Mesendoderm (in vitro differentiated cells): ENCODE measurements at regions not wholly inside any gene's neighbourhood (a gene's known extent, or its start where the extent isn't known, plus 50 kb on each side); places are given as distances from the start of the nearest gene placed in this dataset.

Experiments used
- DNase-seq: peaks from one replicate; pipeline ENCODE4 v3.0.0; 2013
- H2AK5ac ChIP-seq: 2 replicates; pipeline ENCODE4 v1.6.1; 2013; ENCODE audit warnings: low read length, inconsistent platforms
- H2BK120ac ChIP-seq: 2 replicates; pipeline ENCODE4 v1.6.1; 2013; ENCODE audit warnings: low read depth, mild to moderate bottlenecking, low read length, moderate library complexity, mixed read lengths
- H2BK15ac ChIP-seq: replicated peaks from 2 replicates; pipeline ENCODE4 v1.6.1; 2013; ENCODE audit warnings: low read depth, mild to moderate bottlenecking, moderate library complexity
- H2BK5ac ChIP-seq: 2 replicates; pipeline ENCODE4 v1.6.1; 2013; ENCODE audit warnings: low read length, inconsistent platforms
- H3K18ac ChIP-seq: 2 replicates; pipeline ENCODE4 v1.6.1; 2013; ENCODE audit warnings: mild to moderate bottlenecking, low read length, mixed read lengths
- H3K23ac ChIP-seq: one replicate; pipeline ENCODE4 v1.6.1; 2013; ENCODE audit warnings: low read length
- H3K27ac ChIP-seq: 2 replicates; pipeline ENCODE4 v1.5.1; 2013; ENCODE audit warnings: low read depth, mild to moderate bottlenecking, inconsistent platforms, low read length, moderate library complexity
- H3K27me3 ChIP-seq: 2 replicates; pipeline ENCODE4 v1.6.1; 2013; ENCODE audit warnings: low read length, control low read depth, mild to moderate bottlenecking, inconsistent platforms; ENCODE audit not compliant: insufficient read depth, poor library complexity
- H3K36me3 ChIP-seq: 2 replicates; pipeline ENCODE4 v1.6.1; 2013; ENCODE audit warnings: low read length, inconsistent platforms; ENCODE audit not compliant: control insufficient read depth, insufficient read depth
- H3K4ac ChIP-seq: one replicate; pipeline ENCODE4 v1.6.1; 2013; ENCODE audit warnings: low read depth, mild to moderate bottlenecking, low read length, moderate library complexity
- H3K4me1 ChIP-seq: 2 replicates; pipeline ENCODE4 v1.6.1; 2013; ENCODE audit warnings: low read depth, low read length, inconsistent platforms; ENCODE audit not compliant: control insufficient read depth
- H3K4me2 ChIP-seq: 2 replicates; pipeline ENCODE4 v1.6.1; 2013; ENCODE audit warnings: low read length
- H3K4me3 ChIP-seq: 2 replicates; pipeline ENCODE4 v1.5.1; 2013; ENCODE audit warnings: mild to moderate bottlenecking, low read length
- H3K56ac ChIP-seq: one replicate; pipeline ENCODE4 v1.6.1; 2013; ENCODE audit warnings: low read length
- H3K79me1 ChIP-seq: 2 replicates; pipeline ENCODE4 v1.6.1; 2013; ENCODE audit warnings: low read length, inconsistent platforms
- H3K79me2 ChIP-seq: 2 replicates; pipeline ENCODE4 v1.6.1; 2013; ENCODE audit warnings: mild to moderate bottlenecking, low read length; ENCODE audit not compliant: control insufficient read depth, insufficient read depth
- H3K9ac ChIP-seq: 2 replicates; pipeline ENCODE4 v1.6.1; 2013; ENCODE audit warnings: low read length, inconsistent platforms
- H4K5ac ChIP-seq: one replicate; pipeline ENCODE4 v1.6.1; 2013; ENCODE audit warnings: low read length
- H4K8ac ChIP-seq: one replicate; pipeline ENCODE4 v1.6.1; 2013; ENCODE audit warnings: low read depth, mild to moderate bottlenecking, control low read depth, low read length, moderate library complexity
- WGBS: extraction: QIAGEN DNeasy Blood & Tissue Kit; methylation state at CpG from one replicate; pipeline ENCODE4 v1.1.7; 2013; ENCODE audit warnings: low lambda C conversion rate, missing lambda C conversion rate; ENCODE audit not compliant: insufficient coverage; ENCODE audit errors: extremely low coverage; 5-methylcytosine and 5-hydroxymethylcytosine counted together

DNA sequence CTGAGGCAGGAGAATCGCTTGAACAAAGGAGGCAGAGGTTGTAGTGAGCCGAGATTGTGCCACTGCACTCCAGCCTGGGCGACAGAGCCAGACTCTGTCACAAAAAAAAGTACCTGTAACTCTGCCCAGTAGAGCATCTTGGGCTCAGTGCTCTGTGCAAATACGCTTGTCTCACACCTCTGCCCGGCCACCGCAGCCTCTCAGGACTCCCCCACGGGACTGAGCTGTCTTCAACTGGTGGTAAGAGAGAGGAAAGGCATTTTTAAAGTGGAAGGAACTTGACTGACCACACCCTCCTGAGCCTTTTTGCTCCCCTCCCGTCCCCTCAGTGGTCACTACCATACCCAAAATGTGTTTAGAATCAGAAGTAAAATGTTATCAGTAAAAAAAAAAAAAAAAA lies 174.3 kb upstream of the PIK3R1 start:
- H3K36me3 ChIP-seq, result no peaks in the 10 kb centered on the region
- no peak overlapping the region for H2AK5ac ChIP-seq
- H3K4ac ChIP-seq, result no peak overlapping the region
- no peak overlapping the region for H2BK15ac ChIP-seq
- H3K79me1 ChIP-seq, result no peaks in the 10 kb centered on the region
- no peak overlapping the region for H3K23ac ChIP-seq
- no peak overlapping the region for H3K4me2 ChIP-seq
- no peaks in the 10 kb centered on the region for H3K4me1 ChIP-seq
- no peak overlapping the region for H3K56ac ChIP-seq
- H2BK5ac ChIP-seq, result no peak overlapping the region
- no peaks in the 10 kb centered on the region for H3K27me3 ChIP-seq
- no peaks in the 10 kb centered on the region for H3K79me2 ChIP-seq
- H3K27ac ChIP-seq, result no peak overlapping the region
- no peak overlapping the region for H4K5ac ChIP-seq
- no peak overlapping the region for H3K9ac ChIP-seq
- no peak for DNase-seq
- no peak overlapping the region for H2BK120ac ChIP-seq
- H3K18ac ChIP-seq, result no peak overlapping the region
- H4K8ac ChIP-seq, result no peak overlapping the region
- WGBS, result no CpG with 5 or more reads among the region's 8 CpGs
- no peak overlapping the region for H3K4me3 ChIP-seq

DNA sequence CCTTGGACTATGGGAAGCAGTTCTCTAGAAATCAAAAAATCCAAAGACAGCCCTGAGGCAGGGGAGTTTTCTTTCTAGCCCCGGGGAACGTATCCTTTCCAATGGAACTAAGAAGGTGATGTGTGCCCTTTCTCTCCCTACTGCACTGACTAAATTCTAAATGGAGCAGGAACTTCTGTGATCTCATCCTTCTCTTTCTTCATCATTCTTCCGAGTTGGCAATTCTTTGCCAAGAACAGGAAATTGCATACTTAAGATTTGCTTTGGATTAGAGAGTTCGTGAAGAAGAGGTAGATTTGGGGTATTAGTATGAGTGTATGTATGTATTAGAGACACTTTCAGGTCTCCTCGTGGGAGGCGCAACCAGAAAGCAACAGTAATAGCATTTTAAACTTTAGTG lies 178.0 kb upstream of the PIK3R1 start:
- Histone ChIP-seq H3K4me1 (no peaks in the 10 kb centered on the region), H3K9ac (no peak overlapping the region), H3K27me3 (no peaks in the 10 kb centered on the region), H4K5ac (no peak overlapping the region), H3K79me1 (no peaks in the 10 kb centered on the region), H4K8ac (no peak overlapping the region), H3K4me2 (no peak overlapping the region), H2AK5ac (no peak overlapping the region), H2BK15ac (no peak overlapping the region), H2BK5ac (no peak overlapping the region), H2BK120ac (no peak overlapping the region), H3K18ac (no peak overlapping the region), H3K36me3 (no peaks in the 10 kb centered on the region), H3K79me2 (no peaks in the 10 kb centered on the region), H3K4ac (no peak overlapping the region), H3K27ac (no peak overlapping the region), H3K56ac (no peak overlapping the region), H3K4me3 (no peak overlapping the region), H3K23ac (no peak overlapping the region)
- 100% methylated on average over 1 of the region's 6 CpGs for WGBS
- DNase-seq, result no peak

DNA sequence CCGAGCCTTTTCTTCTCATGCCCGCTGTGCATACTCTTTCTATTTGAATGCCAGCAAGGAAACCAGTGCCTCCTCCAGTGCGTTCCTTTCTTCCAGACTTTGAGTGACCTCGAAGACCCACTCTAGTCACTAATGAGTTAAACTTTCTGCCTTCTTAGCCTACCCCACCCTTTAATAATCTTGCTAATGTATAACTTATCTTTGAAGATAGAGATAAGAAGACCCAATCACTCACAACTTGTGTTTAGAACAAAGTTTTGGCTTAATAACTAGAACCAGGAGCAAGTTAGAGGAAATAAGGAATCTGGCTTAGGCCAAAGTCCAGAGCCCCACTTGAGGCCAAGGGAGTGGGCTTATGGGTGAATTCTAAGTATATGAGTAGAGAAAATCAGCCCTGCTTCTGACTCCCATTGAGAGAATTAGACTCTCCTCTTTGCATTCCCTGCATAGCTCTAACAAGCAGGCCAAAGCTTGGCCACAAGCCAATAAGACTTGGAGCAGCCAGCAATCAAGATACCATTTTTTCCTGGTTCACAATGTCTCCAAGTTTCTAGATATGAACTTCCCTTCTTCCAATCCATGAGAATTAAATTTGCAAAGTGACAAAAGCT lies 181.5 kb upstream of the PIK3R1 start:
- no peaks in the 10 kb centered on the region for H3K36me3 ChIP-seq
- no peak overlapping the region for H3K9ac ChIP-seq
- peak; percentile 14 for DNase-seq
- WGBS, result no CpG with 5 or more reads among the region's 4 CpGs
- H2BK120ac ChIP-seq, result no peak overlapping the region
- H3K4me2 ChIP-seq, result no peak overlapping the region
- H3K27ac ChIP-seq, result no peak overlapping the region
- no peak overlapping the region for H2BK15ac ChIP-seq
- no peak overlapping the region for H2BK5ac ChIP-seq
- no peak overlapping the region for H2AK5ac ChIP-seq
- H3K18ac ChIP-seq, result peak overlapping the region; percentile 31
- H4K8ac ChIP-seq, result no peak overlapping the region
- H4K5ac ChIP-seq, result no peak overlapping the region
- no peaks in the 10 kb centered on the region for H3K79me2 ChIP-seq
- H3K4ac ChIP-seq, result no peak overlapping the region
- H3K4me3 ChIP-seq, result no peak overlapping the region
- H3K79me1 ChIP-seq, result no peaks in the 10 kb centered on the region
- H3K56ac ChIP-seq, result no peak overlapping the region
- no peak overlapping the region for H3K23ac ChIP-seq
- no peaks in the 10 kb centered on the region for H3K4me1 ChIP-seq
- H3K27me3 ChIP-seq, result no peaks in the 10 kb centered on the region

DNA sequence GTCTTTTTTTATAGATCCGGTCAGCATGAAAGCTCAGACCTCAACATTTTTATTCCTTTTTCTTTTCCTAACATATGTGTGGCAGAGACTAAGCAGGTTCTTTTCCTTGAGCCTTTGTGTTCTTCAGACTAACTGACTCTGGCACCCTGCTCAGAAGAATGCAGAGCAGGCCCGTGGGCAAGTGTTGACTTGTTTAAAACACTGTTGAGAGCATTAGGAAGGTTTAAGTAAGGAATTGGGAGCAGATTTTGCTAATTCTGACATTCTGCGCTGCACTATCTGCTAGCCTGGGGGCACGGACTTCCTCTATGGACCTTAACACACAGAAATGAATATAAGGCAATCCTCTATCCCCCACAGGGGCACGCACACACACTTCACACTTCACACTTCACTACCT lies 182.5 kb upstream of the PIK3R1 start:
- Histone ChIP-seq H3K4me3 (no peak overlapping the region), H3K27ac (no peak overlapping the region), H4K8ac (no peak overlapping the region), H3K79me2 (no peaks in the 10 kb centered on the region), H2BK15ac (no peak overlapping the region), H3K36me3 (no peaks in the 10 kb centered on the region), H4K5ac (no peak overlapping the region), H3K18ac (no peak overlapping the region), H3K23ac (no peak overlapping the region), H3K9ac (no peak overlapping the region), H2AK5ac (no peak overlapping the region), H3K79me1 (no peaks in the 10 kb centered on the region), H3K56ac (no peak overlapping the region), H3K4me1 (no peaks in the 10 kb centered on the region), H2BK5ac (no peak overlapping the region), H3K4ac (no peak overlapping the region), H3K27me3 (no peaks in the 10 kb centered on the region), H3K4me2 (no peak overlapping the region), H2BK120ac (no peak overlapping the region)
- DNase-seq, result no peak
- no CpG with 5 or more reads among the region's 5 CpGs for WGBS

DNA sequence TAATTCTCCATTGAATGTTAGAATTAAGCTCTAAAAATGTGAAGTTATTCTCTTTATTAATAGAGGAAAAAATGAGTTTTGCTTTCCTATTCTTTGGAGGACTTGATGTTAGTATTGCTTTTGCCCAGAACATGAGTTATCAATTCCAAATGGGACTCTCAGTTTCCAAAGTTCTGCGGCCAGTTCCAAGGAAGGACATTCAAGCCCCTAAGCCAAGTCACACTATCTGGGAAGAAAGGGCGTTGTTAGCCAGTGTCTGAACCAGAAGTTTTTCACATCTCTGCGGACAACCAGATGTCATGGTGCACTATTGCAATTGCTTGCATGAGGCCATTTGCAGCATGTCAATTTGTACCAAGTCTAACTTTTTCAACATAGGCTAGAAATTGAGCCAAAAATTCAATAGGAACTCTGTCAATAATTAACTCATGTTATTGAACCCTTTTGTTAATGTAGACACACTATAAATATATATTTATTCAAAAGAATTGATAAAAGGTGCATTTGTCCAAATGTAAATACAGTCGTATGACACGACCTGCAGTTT lies 183.3 kb upstream of the PIK3R1 start:
- H2BK5ac ChIP-seq, result no peak overlapping the region
- no CpG with 5 or more reads among the region's 5 CpGs for WGBS
- no peak overlapping the region for H2BK120ac ChIP-seq
- H4K8ac ChIP-seq, result no peak overlapping the region
- no peak overlapping the region for H3K27ac ChIP-seq
- no peaks in the 10 kb centered on the region for H3K27me3 ChIP-seq
- no peak overlapping the region for H3K4me3 ChIP-seq
- H3K79me2 ChIP-seq, result no peaks in the 10 kb centered on the region
- no peak for DNase-seq
- H3K56ac ChIP-seq, result no peak overlapping the region
- no peaks in the 10 kb centered on the region for H3K79me1 ChIP-seq
- H2BK15ac ChIP-seq, result no peak overlapping the region
- no peak overlapping the region for H3K9ac ChIP-seq
- H3K36me3 ChIP-seq, result no peaks in the 10 kb centered on the region
- H3K4me2 ChIP-seq, result no peak overlapping the region
- no peak overlapping the region for H3K4ac ChIP-seq
- no peak overlapping the region for H3K18ac ChIP-seq
- H2AK5ac ChIP-seq, result no peak overlapping the region
- H3K4me1 ChIP-seq, result no peaks in the 10 kb centered on the region
- no peak overlapping the region for H4K5ac ChIP-seq
- no peak overlapping the region for H3K23ac ChIP-seq

DNA sequence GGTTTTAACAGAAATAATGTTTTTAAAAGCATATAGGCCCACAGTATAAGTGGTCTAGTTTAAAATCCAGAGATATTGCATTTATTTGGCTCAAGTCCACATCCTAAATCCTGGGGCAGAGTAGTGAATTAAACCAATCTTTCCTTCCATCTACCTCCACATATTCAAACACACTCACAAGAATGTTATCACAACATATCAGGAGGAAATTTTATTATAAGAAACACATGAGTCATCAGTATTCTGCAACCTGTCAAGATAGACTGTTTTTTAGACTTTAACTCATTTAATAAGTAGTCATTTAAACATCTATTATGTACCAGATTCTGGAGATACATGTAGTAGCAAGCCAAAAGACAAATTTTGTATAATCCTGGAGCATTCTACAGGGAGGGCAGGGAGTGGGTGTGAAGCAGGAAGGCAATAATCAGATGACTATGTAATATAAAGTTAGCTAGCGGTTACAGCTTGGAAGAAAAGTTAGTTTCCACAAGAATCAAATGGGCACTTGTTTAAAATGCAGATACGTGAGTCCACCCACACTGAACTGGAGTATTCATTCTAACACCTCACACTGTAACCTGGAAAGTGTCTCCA lies 187.3 kb upstream of the PIK3R1 start:
- Histone ChIP-seq H3K79me1 (no peaks in the 10 kb centered on the region), H4K5ac (no peak overlapping the region), H3K9ac (no peak overlapping the region), H3K27ac (no peak overlapping the region), H2BK15ac (peak overlapping the region; percentile 80), H4K8ac (no peak overlapping the region), H3K4ac (no peak overlapping the region), H3K56ac (no peak overlapping the region), H3K4me2 (no peak overlapping the region), H2BK120ac (no peak overlapping the region), H2AK5ac (no peak overlapping the region), H3K23ac (no peak overlapping the region), H3K36me3 (no peaks in the 10 kb centered on the region), H3K18ac (no peak overlapping the region), H3K79me2 (no peaks in the 10 kb centered on the region), H3K27me3 (no peaks in the 10 kb centered on the region), H3K4me1 (no peaks in the 10 kb centered on the region), H2BK5ac (no peak overlapping the region), H3K4me3 (no peak overlapping the region)
- no peak for DNase-seq
- WGBS, result no CpG with 5 or more reads among the region's 2 CpGs
